Tibial nerve (tissue), 4 donors: ENCODE measurements at regions not wholly inside any gene's neighbourhood (a gene's known extent, or its start where the extent isn't known, plus 50 kb on each side); places are given as distances from the start of the nearest gene placed in this dataset.

Experiments
- DNase-seq, 2 donors: peaks; one replicate each; pipeline ENCODE4 v3.0.0-alpha.2; 2019; ENCODE audit warnings: low spot score in 2 of 2
- H3K27ac ChIP-seq, 4 donors: fragments of 200-600 bp; sonication (generic) in 3 of 4; one replicate each; pipeline ENCODE4 v1.5.1; 2017 to 2019; ENCODE audit warnings: mild to moderate bottlenecking in 1 of 4
- H3K27me3 ChIP-seq, 2 donors: fragments of 200-600 bp; sonication (generic) in 1 of 2; one replicate each; pipeline versions ENCODE4 v1.5.1 to v1.6.0; 2017 to 2019
- H3K36me3 ChIP-seq, 3 donors: fragments of 200-600 bp; sonication (generic); one replicate each; pipeline ENCODE4 v1.5.1; 2018 to 2019
- H3K4me1 ChIP-seq, 4 donors: fragments of 200-600 bp; sonication (generic) in 3 of 4; one replicate each; pipeline ENCODE4 v1.5.1; 2017 to 2019
- H3K4me3 ChIP-seq, 4 donors: fragments of 200-600 bp; sonication (generic) in 3 of 4; one replicate each; pipeline ENCODE4 v1.5.1; 2017 to 2019; ENCODE audit warnings: mild to moderate bottlenecking in 1 of 4, moderate library complexity in 1 of 4
- H3K9me3 ChIP-seq, 4 donors: fragments of 200-600 bp; sonication (generic) in 3 of 4; one replicate each; pipeline ENCODE4 v1.5.1; 2017 to 2019
- CTCF ChIP-seq, 5 experiments: fragments of 200-600 bp in 3 of 5; fragments of 450-650 bp in 2 of 5; sonication (generic) in 3 of 5; IDR thresholded peaks; one replicate each; pipeline ENCODE4 v1.5.1; 2016 to 2019; ENCODE audit warnings: antibody characterized with exemption in 5 of 5, mild to moderate bottlenecking in 3 of 5, moderate library complexity in 2 of 5
- EP300 ChIP-seq, 2 donors: sonication (generic); formaldehyde crosslinking; IDR thresholded peaks; one replicate each; pipeline ENCODE4 v1.6.1; 2017; ENCODE audit warnings: antibody characterized with exemption in 2 of 2, mild to moderate bottlenecking in 1 of 2
- POLR2A ChIP-seq, 2 donors: fragments of 450-650 bp; IDR thresholded peaks; one replicate each; pipeline ENCODE4 v1.6.1; 2017; ENCODE audit warnings: antibody characterized with exemption in 2 of 2, mild to moderate bottlenecking in 2 of 2, moderate library complexity in 2 of 2
- WGBS, 2 donors: methylation state at CpG; one replicate each; pipeline ENCODE4 v1.1.5; 2018; 5-methylcytosine and 5-hydroxymethylcytosine counted together

- H3K9me3 ChIP-seq = peaks cover 0 to 28% (median 3%) of the 10 kb centered on the region in 4 donors
- DNase-seq = no peak
These were observed 358.2 kb downstream of the RBM43 start for GRCh38 chr2:150903461-150903860.

GRCh38 chr2:150903055-150903454 lies 358.6 kb downstream of the RBM43 start:
- Histone ChIP-seq H3K4me3 (no peak overlapping the region), H3K27ac (no peak overlapping the region), H3K4me1 (no peaks in the 10 kb centered on the region), H3K36me3 (no peaks in the 10 kb centered on the region), H3K27me3 (no peaks in the 10 kb centered on the region), H3K9me3 (peaks cover 0 to 28% (median 3%) of the 10 kb centered on the region in 4 donors)
- TF ChIP-seq EP300 (IDR thresholded peaks at IDR 0.05) (no peak), POLR2A (IDR thresholded peaks at IDR 0.05) (no peak), CTCF (IDR thresholded peaks at IDR 0.05) (no peak)
- 64 to 73% methylated on average over 1 of the region's 1 CpG for WGBS, 2 donors
- no peak for DNase-seq

More at GRCh38 chr2:150903461-150903860, 358.2 kb downstream of the RBM43 start:
- no peak overlapping the region for H3K4me3 ChIP-seq
- H3K27ac ChIP-seq = no peak overlapping the region
- no peaks in the 10 kb centered on the region for H3K27me3 ChIP-seq
- 95 to 96% methylated on average over 3 of the region's 3 CpGs for WGBS, 2 donors
- TF ChIP-seq EP300 (IDR thresholded peaks at IDR 0.05) (no peak), POLR2A (IDR thresholded peaks at IDR 0.05) (no peak), CTCF (IDR thresholded peaks at IDR 0.05) (no peak)
- H3K4me1 ChIP-seq = no peaks in the 10 kb centered on the region
- no peaks in the 10 kb centered on the region for H3K36me3 ChIP-seq

GRCh38 chr2:150900913-150901312 lies 360.8 kb downstream of the RBM43 start:
- TF ChIP-seq EP300 (IDR thresholded peaks at IDR 0.05) (no peak), CTCF (IDR thresholded peaks at IDR 0.05) (no peak)
- Histone ChIP-seq H3K27me3 (no peaks in the 10 kb centered on the region), H3K9me3 (peaks cover 0 to 28% (median 3%) of the 10 kb centered on the region in 4 donors), H3K36me3 (no peaks in the 10 kb centered on the region), H3K4me1 (no peaks in the 10 kb centered on the region), H3K27ac (no peak overlapping the region), H3K4me3 (no peak overlapping the region)
- WGBS, 2 donors = 57 to 64% methylated on average over 1 of the region's 1 CpG
- no peak for DNase-seq

GRCh38 chr2:150895968-150896367 lies 365.7 kb downstream of the RBM43 start:
- H3K27ac ChIP-seq = no peak overlapping the region
- 95 to 96% methylated on average over 1 of the region's 1 CpG for WGBS, 2 donors
- no peak overlapping the region for H3K4me3 ChIP-seq
- no peaks in the 10 kb centered on the region for H3K36me3 ChIP-seq
- no peak for TF ChIP-seq CTCF (IDR thresholded peaks at IDR 0.05)
- TF ChIP-seq POLR2A (IDR thresholded peaks at IDR 0.05) = no peak
- no peak for TF ChIP-seq EP300 (IDR thresholded peaks at IDR 0.05)
- H3K4me1 ChIP-seq = no peaks in the 10 kb centered on the region
- H3K27me3 ChIP-seq = no peaks in the 10 kb centered on the region
- no peak for DNase-seq
- H3K9me3 ChIP-seq = peaks cover 0 to 14% (median under 1%) of the 10 kb centered on the region in 4 donors

GRCh38 chr2:150889141-150889540 lies 372.5 kb downstream of the RBM43 start:
- Histone ChIP-seq H3K4me1 (no peaks in the 10 kb centered on the region), H3K27ac (no peak overlapping the region), H3K4me3 (no peak overlapping the region), H3K36me3 (no peaks in the 10 kb centered on the region), H3K9me3 (no peaks in the 10 kb centered on the region), H3K27me3 (no peaks in the 10 kb centered on the region)
- TF ChIP-seq POLR2A (IDR thresholded peaks at IDR 0.05) (no peak), CTCF (IDR thresholded peaks at IDR 0.05) (no peak), EP300 (IDR thresholded peaks at IDR 0.05) (no peak)
- DNase-seq = no peak
- 93 to 99% methylated on average over 2 of the region's 2 CpGs for WGBS, 2 donors
